SK-N-MC (cell line): ENCODE measurements at regions not wholly inside any gene's neighbourhood (a gene's known extent, or its start where the extent isn't known, plus 50 kb on each side); places are given as distances from the start of the nearest gene placed in this dataset.

Experiments
- EZH2 ChIP-seq: fragments of 200-600 bp; sonication (generic); IDR thresholded peaks from one replicate; pipeline ENCODE4 v1.6.1; 2017; ENCODE audit warnings: antibody characterized with exemption
- POLR2AphosphoS5 ChIP-seq: IDR thresholded peaks from 2 replicates; pipeline ENCODE4 v1.6.1; 2012; ENCODE audit warnings: mild to moderate bottlenecking, low read depth, low read length, borderline replicate concordance

DNA sequence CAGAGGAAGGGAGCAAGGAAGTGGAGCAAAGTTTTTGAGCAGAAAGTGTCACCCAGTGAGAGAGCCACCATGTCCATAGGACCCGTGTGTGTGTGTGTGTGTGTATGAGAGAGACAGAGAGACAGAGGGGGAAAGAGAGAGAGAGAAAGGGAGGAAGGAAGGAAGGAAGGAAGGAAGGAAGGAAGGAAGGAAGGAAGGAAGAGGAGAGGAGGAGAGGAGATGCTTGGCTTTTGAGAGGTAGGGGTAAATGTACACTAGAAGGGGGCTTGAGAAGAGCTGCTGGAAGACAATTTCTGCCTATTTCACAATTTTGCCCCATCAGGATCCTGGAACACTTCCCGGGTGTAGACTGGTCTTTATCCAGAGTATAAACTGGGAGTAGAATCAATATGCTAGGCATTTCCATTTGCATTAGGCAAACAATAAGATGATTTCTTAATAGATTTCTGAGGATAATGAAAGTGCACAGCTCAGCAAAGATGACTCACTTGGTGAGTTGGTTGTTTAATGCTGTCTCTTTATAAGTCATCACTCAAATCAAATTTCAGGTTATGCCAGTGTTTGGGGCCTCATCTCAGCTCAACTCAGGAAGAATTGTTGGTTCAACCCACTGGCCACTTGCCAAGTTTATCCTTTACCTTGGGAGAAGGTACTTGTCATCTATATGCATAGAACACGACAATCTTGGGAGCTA is 70.0 kb upstream of the FAM13C start:
- no peak for TF ChIP-seq EZH2
- TF ChIP-seq POLR2AphosphoS5, result no peak
